HepG2 (cell line): ENCODE measurements at regions not wholly inside any gene's neighbourhood (a gene's known extent, or its start where the extent isn't known, plus 50 kb on each side); places are given as distances from the start of the nearest gene placed in this dataset.

ENCODE experiments used
- CBX2 ChIP-seq, 2 experiments: fragments of 200-600 bp in 1 of 2; sonication (generic); formaldehyde crosslinking in 1 of 2; IDR thresholded peaks; 2 replicates each; pipeline versions ENCODE4 v1.7.0 to v1.8.1; 2018 to 2022; ENCODE audit warnings: low read depth in 2 of 2, low read length in 1 of 2, mild to moderate bottlenecking in 1 of 2, missing genetic modification reagents in 1 of 2
- HOXA5 ChIP-seq: sonication (generic); formaldehyde crosslinking; IDR thresholded peaks from 2 replicates; pipeline ENCODE4 v1.4.0; 2020; ENCODE audit warnings: missing genetic modification reagents
- KLF12 ChIP-seq: sonication (generic); formaldehyde crosslinking; IDR thresholded peaks from 2 replicates; pipeline ENCODE4 v1.4.0; 2020; ENCODE audit warnings: missing genetic modification reagents, borderline replicate concordance
- KLF9 ChIP-seq: IDR thresholded peaks from 2 replicates; pipeline ENCODE4 v1.6.1; 2016; ENCODE audit warnings: low read depth
- MAFF ChIP-seq: IDR thresholded peaks from 2 replicates; pipeline ENCODE4 v1.6.1; 2011; ENCODE audit warnings: low read depth, low read length, improper control_type of control experiment
- MXD1 ChIP-seq: sonication (generic); formaldehyde crosslinking; IDR thresholded peaks from 2 replicates; pipeline ENCODE4 v1.4.0; 2020; ENCODE audit warnings: mild to moderate bottlenecking, missing genetic modification reagents
- PHF8 ChIP-seq: sonication (generic); formaldehyde crosslinking; IDR thresholded peaks from 2 replicates; pipeline ENCODE4 v1.5.0; 2020; ENCODE audit warnings: missing genetic modification reagents
- PRPF4 ChIP-seq: fragments of 200-400 bp; formaldehyde crosslinking; IDR thresholded peaks from 2 replicates; pipeline ENCODE4 v1.6.1; 2016; ENCODE audit warnings: low read length, low read depth; ENCODE audit not compliant: poor library complexity, severe bottlenecking
- RARA ChIP-seq: IDR thresholded peaks from 2 replicates; pipeline ENCODE4 v1.6.1; 2016; ENCODE audit warnings: missing genetic modification reagents, missing compliant biosample characterization
- REL ChIP-seq: sonication (generic); formaldehyde crosslinking; conservative IDR thresholded peaks from 2 replicates; pipeline ENCODE4 v1.8.0; 2022; ENCODE audit warnings: mild to moderate bottlenecking, missing genetic modification reagents, moderate library complexity
- SRY ChIP-seq: sonication (generic); formaldehyde crosslinking; IDR thresholded peaks from 2 replicates; pipeline ENCODE4 v1.8.0; 2022; ENCODE audit warnings: mild to moderate bottlenecking, missing genetic modification reagents
- TFE3 ChIP-seq: IDR thresholded peaks from 2 replicates; pipeline ENCODE4 v1.6.1; 2016
- THAP7 ChIP-seq: sonication (generic); formaldehyde crosslinking; IDR thresholded peaks from 2 replicates; pipeline ENCODE4 v1.8.1; 2023; ENCODE audit warnings: mild to moderate bottlenecking, missing genetic modification reagents
- TOE1 ChIP-seq: sonication (generic); formaldehyde crosslinking; IDR thresholded peaks from 2 replicates; pipeline ENCODE4 v1.4.0; 2020; ENCODE audit warnings: mild to moderate bottlenecking, missing genetic modification reagents
- ZFP82 ChIP-seq: sonication (generic); formaldehyde crosslinking; IDR thresholded peaks from 2 replicates; pipeline ENCODE4 v1.5.1; 2020; ENCODE audit warnings: mild to moderate bottlenecking, missing genetic modification reagents, borderline replicate concordance
- ZIK1 ChIP-seq: sonication (generic); formaldehyde crosslinking; IDR thresholded peaks from 2 replicates; pipeline ENCODE4 v1.5.0; 2020; ENCODE audit warnings: mild to moderate bottlenecking, low read depth, missing genetic modification reagents, borderline replicate concordance
- ZNF138 ChIP-seq: sonication (generic); formaldehyde crosslinking; IDR thresholded peaks from 2 replicates; pipeline ENCODE4 v1.5.0; 2020; ENCODE audit warnings: mild to moderate bottlenecking, low read depth, missing genetic modification reagents
- ZNF207 ChIP-seq: fragments of 450-650 bp; IDR thresholded peaks from 2 replicates; pipeline ENCODE4 v1.6.1; 2016; ENCODE audit warnings: antibody characterized with exemption, borderline replicate concordance
- ZNF230 ChIP-seq: sonication (generic); formaldehyde crosslinking; IDR thresholded peaks from 2 replicates; pipeline ENCODE4 v1.4.0; 2020; ENCODE audit warnings: mild to moderate bottlenecking, missing genetic modification reagents
- ZNF331 ChIP-seq: sonication (generic); formaldehyde crosslinking; IDR thresholded peaks from 2 replicates; pipeline ENCODE4 v1.4.0; 2020; ENCODE audit warnings: missing genetic modification reagents
- ZNF343 ChIP-seq: sonication (generic); formaldehyde crosslinking; IDR thresholded peaks from 2 replicates; pipeline ENCODE4 v1.4.0; 2020; ENCODE audit warnings: mild to moderate bottlenecking, missing genetic modification reagents
- ZNF431 ChIP-seq: sonication (generic); formaldehyde crosslinking; IDR thresholded peaks from 2 replicates; pipeline ENCODE4 v1.9.0; 2022; ENCODE audit warnings: missing genetic modification reagents, low read depth, mild to moderate bottlenecking, borderline replicate concordance
- ZNF550 ChIP-seq: sonication (generic); formaldehyde crosslinking; IDR thresholded peaks from 2 replicates; pipeline ENCODE4 v1.4.0; 2020; ENCODE audit warnings: mild to moderate bottlenecking, missing genetic modification reagents, borderline replicate concordance
- ZNF674 ChIP-seq: sonication (generic); formaldehyde crosslinking; IDR thresholded peaks from 2 replicates; pipeline ENCODE4 v1.5.0; 2020; ENCODE audit warnings: low read depth, mild to moderate bottlenecking, missing genetic modification reagents
- ZNF770 ChIP-seq: sonication (generic); formaldehyde crosslinking; IDR thresholded peaks from 2 replicates; pipeline ENCODE4 v1.5.0; 2020; ENCODE audit warnings: mild to moderate bottlenecking, missing genetic modification reagents
- ZSCAN20 ChIP-seq: sonication (generic); formaldehyde crosslinking; IDR thresholded peaks from 2 replicates; pipeline ENCODE4 v1.4.0; 2020; ENCODE audit warnings: missing genetic modification reagents, mild to moderate bottlenecking, borderline replicate concordance

- TF ChIP-seq TFE3 (CRISPR knock-in tag) (no peak; the same call in 1 of the 2 replicates), ZNF138 (CRISPR knock-in tag) (no peak), KLF9 (no peak), ZSCAN20 (no peak), MAFF (no peak), ZNF331 (CRISPR knock-in tag) (peak; percentile 59; the same call in 1 of the 2 replicates), ZNF431 (no peak), TOE1 (CRISPR knock-in tag) (0 out of 2 replicates have a peak, but pooled peaks have one; percentile 24), MXD1 (CRISPR knock-in tag) (no peak), ZNF550 (CRISPR knock-in tag) (no peak), ZNF770 (CRISPR knock-in tag) (no peak), REL (CRISPR knock-in tag) (no peak), ZNF230 (CRISPR knock-in tag) (0 out of 2 replicates have a peak, but pooled peaks have one; percentile 52), THAP7 (CRISPR knock-in tag) (no peak), CBX2 (IDR thresholded peaks at IDR 0.05; ENCODE audit: low read depth, low read length) (no peak), CBX2 (CRISPR knock-in tag; IDR thresholded peaks at IDR 0.05; ENCODE audit: low read depth) (no peak), ZNF674 (CRISPR knock-in tag) (no peak), ZIK1 (CRISPR knock-in tag) (0 out of 2 replicates have a peak, but pooled peaks have one; percentile 34), HOXA5 (CRISPR knock-in tag) (0 out of 2 replicates have a peak, but pooled peaks have one; percentile 59), PHF8 (CRISPR knock-in tag) (no peak; the same call in 1 of the 2 replicates), ZFP82 (no peak), ZNF207 (no peak), PRPF4 (no peak), KLF12 (CRISPR knock-in tag) (no peak), RARA (CRISPR knock-in tag) (peak; percentile 86), ZNF343 (peak; percentile 94; the same call in 1 of the 2 replicates), SRY (CRISPR knock-in tag) (no peak)
These were observed 102.4 kb upstream of the ETV3 start (continued) for GRCh38 chr1:157240495-157241184.
